ENCODE measurements at regions not wholly inside any gene's neighbourhood (a gene's known extent, or its start where the extent isn't known, plus 50 kb on each side); places are given as distances from the start of the nearest gene placed in this dataset.

DNA sequence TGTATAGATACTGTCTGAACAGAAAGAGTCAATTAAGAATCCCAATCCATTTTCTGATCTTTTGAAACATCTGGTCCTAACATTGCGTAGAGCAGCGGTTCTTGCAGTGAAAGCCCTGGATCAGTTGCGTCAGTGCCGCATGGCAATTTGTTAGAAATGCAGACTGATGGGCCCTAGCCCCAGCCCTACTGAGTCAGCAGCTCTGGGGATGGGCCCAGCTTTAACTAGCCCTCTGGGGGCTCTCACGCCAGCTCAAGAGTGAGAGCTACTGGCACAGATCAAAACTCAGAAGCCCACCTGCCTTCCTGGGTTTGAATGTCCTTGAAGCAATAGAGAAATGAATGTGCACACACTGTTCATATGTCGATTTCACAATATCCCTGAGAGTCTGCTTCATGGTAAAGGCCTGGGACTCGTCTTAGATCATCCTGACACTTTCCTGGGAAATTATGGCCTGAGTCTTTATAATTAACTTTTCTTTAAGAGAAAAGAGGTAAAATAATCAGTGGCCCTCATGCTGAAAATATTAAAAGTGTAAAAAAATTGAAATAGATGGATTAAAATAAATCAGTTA lies 206.8 kb upstream of the TMTC4 start:
- H2AFZ ChIP-seq (ENCODE audit: low read depth, low read length, poor library complexity, severe bottlenecking) = no peak overlapping the region
- H3K4me3 ChIP-seq (replicated peaks in 1 of 2; ENCODE audit: low read depth in 1 of 2, low read length in 2 of 2) = no peak overlapping the region
- no peaks in the 10 kb centered on the region for H4K20me1 ChIP-seq (ENCODE audit: insufficient read depth)
- H3K9me2 ChIP-seq (ENCODE audit: insufficient read depth) = no peaks in the 10 kb centered on the region
- peaks cover 14% of the 10 kb centered on the region; the same call in 1 of the 2 replicates for H3K27me3 ChIP-seq (ENCODE audit: insufficient read depth, low read length)
- H3K4me2 ChIP-seq (ENCODE audit: low read length) = no peak overlapping the region
- DNase-seq (ENCODE audit: low read depth, low spot score) = no peak
- no TSS peak for BruUV-seq (replicated peaks)
- intact Hi-C loops (cut with micrococcal nuclease) = no loop called here
- no peak for ATAC-seq
- no peaks in the 10 kb centered on the region for H3K9me3 ChIP-seq (ENCODE audit: control insufficient read depth in 1 of 2, insufficient read depth in 1 of 2, low read depth in 1 of 2, low read length in 2 of 2)
- no peak overlapping the region for H3K9ac ChIP-seq (ENCODE audit: low read length)
- CTCF ChIA-PET = no interaction called here
- RAD21 ChIA-PET (ENCODE audit: low non-redundant PET in 1 of 2, low total read pairs in 2 of 2, uncharacterized antibody in 2 of 2, unreplicated experiment in 2 of 2) = interaction anchor here in 1 of 2 experiments (0.5 kb wide), 1 partner anchor 85 kb away, joined by 3 read pairs; no protein-coding TSS in a partner anchor
- no peaks in the 10 kb centered on the region for H3K36me3 ChIP-seq (ENCODE audit: control insufficient read depth in 1 of 2, insufficient read depth in 2 of 2, low read length in 2 of 2)
- TF ChIP-seq JUND (IDR thresholded peaks at IDR 0.05) (no peak), TCF7L2 (IDR thresholded peaks at IDR 0.05; ENCODE audit: borderline replicate concordance, extremely low read depth, insufficient read depth, insufficient read length) (no peak), POLR2AphosphoS5 (IDR thresholded peaks at IDR 0.05; ENCODE audit: low read depth, low read length) (no peak), FOSL1 (IDR thresholded peaks at IDR 0.05; ENCODE audit: low read depth) (no peak), RAD21 (IDR thresholded peaks at IDR 0.05; ENCODE audit: low read depth) (no peak), SIN3A (IDR thresholded peaks at IDR 0.05; ENCODE audit: low read depth) (no peak), SRF (IDR thresholded peaks at IDR 0.05; ENCODE audit: low read depth) (no peak), YY1 (IDR thresholded peaks at IDR 0.05; ENCODE audit: extremely low read depth, insufficient replicate concordance, low read depth, low read length) (no peak), SP1 (IDR thresholded peaks at IDR 0.05; ENCODE audit: low read depth) (no peak)
- TF ChIP-seq, protein P1, sequence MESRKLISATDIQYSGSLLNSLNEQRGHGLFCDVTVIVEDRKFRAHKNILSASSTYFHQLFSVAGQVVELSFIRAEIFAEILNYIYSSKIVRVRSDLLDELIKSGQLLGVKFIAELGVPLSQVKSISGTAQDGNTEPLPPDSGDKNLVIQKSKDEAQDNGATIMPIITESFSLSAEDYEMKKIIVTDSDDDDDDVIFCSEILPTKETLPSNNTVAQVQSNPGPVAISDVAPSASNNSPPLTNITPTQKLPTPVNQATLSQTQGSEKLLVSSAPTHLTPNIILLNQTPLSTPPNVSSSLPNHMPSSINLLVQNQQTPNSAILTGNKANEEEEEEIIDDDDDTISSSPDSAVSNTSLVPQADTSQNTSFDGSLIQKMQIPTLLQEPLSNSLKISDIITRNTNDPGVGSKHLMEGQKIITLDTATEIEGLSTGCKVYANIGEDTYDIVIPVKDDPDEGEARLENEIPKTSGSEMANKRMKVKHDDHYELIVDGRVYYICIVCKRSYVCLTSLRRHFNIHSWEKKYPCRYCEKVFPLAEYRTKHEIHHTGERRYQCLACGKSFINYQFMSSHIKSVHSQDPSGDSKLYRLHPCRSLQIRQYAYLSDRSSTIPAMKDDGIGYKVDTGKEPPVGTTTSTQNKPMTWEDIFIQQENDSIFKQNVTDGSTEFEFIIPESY (IDR thresholded peaks at IDR 0.05; ENCODE audit: extremely low read depth, insufficient replicate concordance, low read length) = no peak
- TF ChIP-seq, protein P2, sequence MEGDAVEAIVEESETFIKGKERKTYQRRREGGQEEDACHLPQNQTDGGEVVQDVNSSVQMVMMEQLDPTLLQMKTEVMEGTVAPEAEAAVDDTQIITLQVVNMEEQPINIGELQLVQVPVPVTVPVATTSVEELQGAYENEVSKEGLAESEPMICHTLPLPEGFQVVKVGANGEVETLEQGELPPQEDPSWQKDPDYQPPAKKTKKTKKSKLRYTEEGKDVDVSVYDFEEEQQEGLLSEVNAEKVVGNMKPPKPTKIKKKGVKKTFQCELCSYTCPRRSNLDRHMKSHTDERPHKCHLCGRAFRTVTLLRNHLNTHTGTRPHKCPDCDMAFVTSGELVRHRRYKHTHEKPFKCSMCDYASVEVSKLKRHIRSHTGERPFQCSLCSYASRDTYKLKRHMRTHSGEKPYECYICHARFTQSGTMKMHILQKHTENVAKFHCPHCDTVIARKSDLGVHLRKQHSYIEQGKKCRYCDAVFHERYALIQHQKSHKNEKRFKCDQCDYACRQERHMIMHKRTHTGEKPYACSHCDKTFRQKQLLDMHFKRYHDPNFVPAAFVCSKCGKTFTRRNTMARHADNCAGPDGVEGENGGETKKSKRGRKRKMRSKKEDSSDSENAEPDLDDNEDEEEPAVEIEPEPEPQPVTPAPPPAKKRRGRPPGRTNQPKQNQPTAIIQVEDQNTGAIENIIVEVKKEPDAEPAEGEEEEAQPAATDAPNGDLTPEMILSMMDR (IDR thresholded peaks at IDR 0.05 in 2 of 3, conservative IDR thresholded peaks at IDR 0.05 in 1 of 3; ENCODE audit: borderline replicate concordance in 1 of 3, insufficient read depth in 1 of 3, low read depth in 2 of 3, low read length in 2 of 3) = no peak
- TF ChIP-seq, protein P3, sequence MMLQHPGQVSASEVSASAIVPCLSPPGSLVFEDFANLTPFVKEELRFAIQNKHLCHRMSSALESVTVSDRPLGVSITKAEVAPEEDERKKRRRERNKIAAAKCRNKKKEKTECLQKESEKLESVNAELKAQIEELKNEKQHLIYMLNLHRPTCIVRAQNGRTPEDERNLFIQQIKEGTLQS (IDR thresholded peaks at IDR 0.05) = no peak
- TF ChIP-seq, protein P4, sequence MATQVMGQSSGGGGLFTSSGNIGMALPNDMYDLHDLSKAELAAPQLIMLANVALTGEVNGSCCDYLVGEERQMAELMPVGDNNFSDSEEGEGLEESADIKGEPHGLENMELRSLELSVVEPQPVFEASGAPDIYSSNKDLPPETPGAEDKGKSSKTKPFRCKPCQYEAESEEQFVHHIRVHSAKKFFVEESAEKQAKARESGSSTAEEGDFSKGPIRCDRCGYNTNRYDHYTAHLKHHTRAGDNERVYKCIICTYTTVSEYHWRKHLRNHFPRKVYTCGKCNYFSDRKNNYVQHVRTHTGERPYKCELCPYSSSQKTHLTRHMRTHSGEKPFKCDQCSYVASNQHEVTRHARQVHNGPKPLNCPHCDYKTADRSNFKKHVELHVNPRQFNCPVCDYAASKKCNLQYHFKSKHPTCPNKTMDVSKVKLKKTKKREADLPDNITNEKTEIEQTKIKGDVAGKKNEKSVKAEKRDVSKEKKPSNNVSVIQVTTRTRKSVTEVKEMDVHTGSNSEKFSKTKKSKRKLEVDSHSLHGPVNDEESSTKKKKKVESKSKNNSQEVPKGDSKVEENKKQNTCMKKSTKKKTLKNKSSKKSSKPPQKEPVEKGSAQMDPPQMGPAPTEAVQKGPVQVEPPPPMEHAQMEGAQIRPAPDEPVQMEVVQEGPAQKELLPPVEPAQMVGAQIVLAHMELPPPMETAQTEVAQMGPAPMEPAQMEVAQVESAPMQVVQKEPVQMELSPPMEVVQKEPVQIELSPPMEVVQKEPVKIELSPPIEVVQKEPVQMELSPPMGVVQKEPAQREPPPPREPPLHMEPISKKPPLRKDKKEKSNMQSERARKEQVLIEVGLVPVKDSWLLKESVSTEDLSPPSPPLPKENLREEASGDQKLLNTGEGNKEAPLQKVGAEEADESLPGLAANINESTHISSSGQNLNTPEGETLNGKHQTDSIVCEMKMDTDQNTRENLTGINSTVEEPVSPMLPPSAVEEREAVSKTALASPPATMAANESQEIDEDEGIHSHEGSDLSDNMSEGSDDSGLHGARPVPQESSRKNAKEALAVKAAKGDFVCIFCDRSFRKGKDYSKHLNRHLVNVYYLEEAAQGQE (IDR thresholded peaks at IDR 0.05; ENCODE audit: low read depth) = no peak
- H3K4me1 ChIP-seq (ENCODE audit: control insufficient read depth in 1 of 2, insufficient read depth in 2 of 2, low read length in 2 of 2) = no peaks in the 10 kb centered on the region
- H3K27ac ChIP-seq (ENCODE audit: low read depth, low read length) = no peak overlapping the region
- no peaks in the 10 kb centered on the region for H3K79me2 ChIP-seq (ENCODE audit: insufficient read depth, low read length)
- POLR2A ChIA-PET = no interaction called here

All from HCT116 (cell line).